Stimulated activated CD8-positive, alpha-beta memory T cell treated with anti-CD3 and anti-CD28 coated beads, Interleukin-4, amount 100 ng/mL, for 1 hour (primary cell): ENCODE measurements at regions not wholly inside any gene's neighbourhood (a gene's known extent, or its start where the extent isn't known, plus 50 kb on each side); places are given as distances from the start of the nearest gene placed in this dataset.
"Not testable (repeated sequence)": the region's sequence is repeated elsewhere in the genome, so short reads cannot be mapped to it uniquely, and the experiment has no call there.

ENCODE experiments used
- DNase-seq, 2 donors: peaks; one replicate each; pipeline ENCODE4 v3.0.0-alpha.2; 2020; ENCODE audit warnings: low read depth in 2 of 2, low spot score in 1 of 2

DNA sequence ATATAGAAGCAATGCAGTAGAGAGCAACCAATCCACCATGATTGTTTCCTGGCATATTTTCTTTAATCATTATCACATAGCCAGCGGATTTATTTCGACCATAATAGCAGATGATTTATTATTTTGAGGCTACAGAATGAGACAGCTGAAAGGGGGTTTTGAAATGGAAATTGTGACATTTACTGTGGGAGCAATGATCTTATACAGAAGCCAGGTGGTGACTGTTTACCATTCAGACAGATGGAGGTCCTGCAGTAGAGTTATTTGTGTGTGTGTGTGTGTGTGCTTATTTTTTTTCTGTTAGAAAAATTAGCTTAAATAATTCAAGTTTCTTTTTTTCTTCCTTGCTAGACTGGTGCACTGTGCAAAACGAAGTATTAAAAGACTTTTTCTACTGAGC, 1784.5 kb downstream of the MRPL39 start:
- no peak for DNase-seq

- DNase-seq, result no peak
Observed at GRCh38 chr21:23817337-23817736, 1789.9 kb downstream of the MRPL39 start.

GRCh38 chr21:23812485-23812884, 1794.8 kb downstream of the MRPL39 start:
- DNase-seq, result no peak

GRCh38 chr21:23811805-23812204, 1795.5 kb downstream of the MRPL39 start:
- DNase-seq, result no peak

GRCh38 chr21:23809573-23809972, 1797.7 kb downstream of the MRPL39 start:
- no peak for DNase-seq

- not testable (repeated sequence) for DNase-seq
Observed at GRCh38 chr21:23806966-23807548, 1800.2 kb downstream of the MRPL39 start.

- DNase-seq, result no peak
Observed at GRCh38 chr21:23804866-23805265, 1802.4 kb downstream of the MRPL39 start.

DNA sequence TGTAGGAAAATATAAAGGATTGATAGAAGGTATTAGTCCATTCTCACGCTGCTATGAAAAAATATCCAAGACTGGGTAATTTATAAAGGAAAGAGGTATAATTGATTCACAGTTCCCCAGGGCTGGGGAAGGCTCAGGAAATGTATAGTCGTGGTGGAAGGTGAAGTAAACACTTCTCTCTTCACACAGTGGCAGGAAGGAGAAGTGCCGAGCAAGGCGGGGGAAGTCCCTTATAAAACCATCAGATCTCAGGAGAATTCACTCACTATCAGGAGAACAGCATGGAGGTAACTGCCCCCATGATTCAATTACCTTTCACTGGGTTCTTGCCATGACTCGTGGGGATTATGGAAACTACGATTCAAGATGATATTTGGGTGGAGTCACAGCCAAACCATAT, 1806.0 kb downstream of the MRPL39 start:
- no peak for DNase-seq

DNA sequence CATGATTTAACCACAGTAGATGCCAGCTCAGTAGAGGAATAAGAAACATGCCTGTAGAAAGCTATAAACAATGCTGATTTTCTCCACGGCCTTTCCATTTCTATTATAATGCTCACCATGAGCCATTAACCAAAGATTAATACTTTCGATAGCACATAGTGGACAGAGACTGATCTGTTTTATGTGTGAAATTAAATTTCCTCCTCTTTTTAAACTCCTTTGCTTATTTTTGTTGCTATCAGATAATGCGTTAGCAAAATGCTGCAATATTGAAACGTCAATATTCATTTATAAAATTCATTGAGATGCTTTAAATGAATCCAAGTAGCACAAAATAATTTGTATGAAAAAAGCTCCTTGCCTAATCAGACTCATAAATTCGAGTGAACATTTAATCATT, 1807.9 kb downstream of the MRPL39 start:
- no peak for DNase-seq

GRCh38 chr21:23792300-23792699, 1815.0 kb downstream of the MRPL39 start:
- no peak for DNase-seq

DNA sequence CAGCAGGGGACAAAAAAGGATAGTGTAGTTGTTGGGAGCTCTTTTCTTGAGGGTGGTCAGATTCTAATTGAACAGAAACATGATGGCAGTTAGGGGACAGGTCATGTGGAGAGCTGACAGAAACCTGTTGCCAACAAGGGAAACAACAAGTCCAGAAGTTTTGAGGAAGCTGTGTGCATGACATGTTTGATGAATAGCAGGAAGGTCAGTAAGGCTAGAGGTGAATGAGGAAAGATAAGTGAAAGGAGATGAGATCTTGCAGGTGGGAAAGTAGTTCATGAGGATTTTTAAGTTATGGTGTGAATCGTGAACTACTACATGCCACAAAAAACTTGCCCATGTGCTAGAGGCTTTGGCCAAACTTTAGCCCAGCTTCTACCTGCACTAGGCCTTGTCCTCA, 1817.4 kb downstream of the MRPL39 start:
- DNase-seq, result no peak

DNA sequence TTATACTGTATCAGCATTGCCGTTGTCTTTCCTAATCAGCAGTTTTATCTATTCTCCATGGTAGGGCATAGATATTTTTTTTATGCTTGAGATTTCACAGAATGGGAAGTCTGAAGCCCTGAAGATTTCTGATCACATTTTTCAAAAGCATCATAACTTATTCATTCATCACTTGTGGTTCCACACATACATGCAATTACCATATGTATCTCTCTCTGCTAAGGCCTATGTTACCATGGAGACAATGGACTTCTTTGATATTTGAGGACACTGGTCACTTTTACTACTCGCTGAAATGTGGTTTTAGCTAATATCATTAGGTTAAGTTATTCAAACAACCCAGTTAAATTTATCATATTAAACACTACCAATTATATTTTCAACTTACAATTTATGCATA, 1827.0 kb downstream of the MRPL39 start:
- DNase-seq, result no peak

DNA sequence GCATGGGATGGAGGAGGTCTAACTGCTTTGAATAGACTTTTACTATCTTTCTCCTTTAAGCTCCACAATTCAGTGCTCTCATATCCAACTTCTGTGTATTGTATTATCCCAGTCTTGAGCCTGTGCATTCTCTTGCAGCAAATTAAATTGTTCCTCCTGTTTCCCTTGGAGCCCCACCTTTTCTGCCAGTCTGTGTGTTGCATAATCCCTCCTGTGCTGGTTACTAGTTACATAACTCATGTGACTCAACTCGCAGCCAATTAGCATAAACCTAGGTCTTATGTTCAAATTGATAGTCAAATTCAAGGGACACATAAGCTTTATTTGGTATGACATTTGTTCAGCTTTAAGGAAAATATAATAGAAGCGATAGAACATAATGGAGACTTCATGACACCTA, 1863.5 kb downstream of the MRPL39 start:
- DNase-seq, result no peak

DNA sequence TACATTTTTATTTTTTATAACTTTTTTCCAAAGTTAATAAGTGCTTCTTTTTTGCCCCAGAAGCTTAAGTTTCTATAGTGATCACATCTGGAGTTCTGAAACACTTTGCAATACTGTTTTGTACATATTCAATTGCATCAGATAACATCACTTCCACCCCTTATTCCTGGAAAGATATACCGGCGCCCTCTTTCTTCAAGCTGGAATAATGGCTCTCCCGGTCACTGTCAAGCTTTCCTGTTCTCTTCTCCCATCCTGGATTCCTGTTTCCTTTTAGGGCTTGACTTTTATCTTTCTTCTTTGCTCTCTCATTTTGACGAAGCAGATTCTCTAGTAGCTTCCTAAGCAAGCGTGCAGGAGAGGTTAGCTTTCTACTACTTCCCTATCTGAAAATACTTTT, 1866.8 kb downstream of the MRPL39 start:
- no peak for DNase-seq

DNA sequence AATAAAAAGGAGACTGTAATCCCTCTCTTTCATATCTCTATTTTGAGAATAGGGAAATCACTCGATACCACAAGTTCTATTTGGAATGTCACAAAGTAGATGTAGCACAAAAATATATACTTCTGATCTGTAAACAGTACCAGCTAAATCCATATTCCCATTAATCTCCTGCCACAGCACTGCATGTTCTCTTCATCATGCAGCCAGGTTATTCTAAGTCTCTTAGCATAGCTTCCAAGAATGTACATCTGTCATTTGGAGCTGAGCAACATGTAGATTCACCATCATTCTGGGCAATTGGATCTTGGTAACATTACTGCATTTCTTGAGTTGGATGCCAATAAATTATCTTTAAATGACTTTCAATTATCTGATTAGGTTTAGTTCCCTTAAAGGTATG, 1874.5 kb downstream of the MRPL39 start:
- DNase-seq, result no peak

GRCh38 chr21:23729331-23729730, 1878.0 kb downstream of the MRPL39 start:
- no peak for DNase-seq

- DNase-seq, result no peak
Observed at GRCh38 chr21:23725576-23725975, 1881.7 kb downstream of the MRPL39 start.

GRCh38 chr21:23718446-23719285, 1888.6 kb downstream of the MRPL39 start:
- no peak for DNase-seq

- no peak for DNase-seq
Observed at GRCh38 chr21:23712166-23712565, 1895.1 kb downstream of the MRPL39 start.

GRCh38 chr21:23706431-23706830, 1900.8 kb downstream of the MRPL39 start:
- no peak for DNase-seq

DNA sequence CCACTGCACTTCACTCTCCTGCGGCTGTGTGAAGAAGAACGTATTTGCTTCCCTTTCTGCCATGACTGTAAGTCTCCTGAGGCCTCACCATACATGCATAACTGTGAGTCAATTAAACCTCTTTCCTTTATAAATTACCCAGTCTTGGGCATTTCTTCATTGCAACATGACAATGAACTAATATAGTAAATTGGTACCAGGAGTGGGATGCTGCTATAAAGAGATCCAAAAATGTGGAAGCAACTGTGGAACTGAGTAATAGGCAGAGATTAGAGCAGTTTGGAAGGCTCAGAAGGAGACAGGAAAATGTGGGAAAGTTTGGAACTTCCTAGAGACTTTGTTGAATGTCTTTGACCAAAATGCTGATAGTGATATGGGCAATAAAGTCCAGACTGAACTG, 1907.9 kb downstream of the MRPL39 start:
- no peak for DNase-seq

GRCh38 chr21:23698619-23699018, 1908.7 kb downstream of the MRPL39 start:
- DNase-seq, result no peak

- DNase-seq, result no peak
Observed at GRCh38 chr21:23695443-23695842, 1911.8 kb downstream of the MRPL39 start.
